Transverse colon (tissue), 4 donors: ENCODE measurements at regions not wholly inside any gene's neighbourhood (a gene's known extent, or its start where the extent isn't known, plus 50 kb on each side); places are given as distances from the start of the nearest gene placed in this dataset.

ENCODE experiments used
- DNase-seq: peaks from one replicate; pipeline ENCODE4 v3.0.0-alpha.2; 2019
- H3K27ac ChIP-seq, 4 donors: fragments of 200-600 bp; sonication (generic); 2 replicates each; pipeline ENCODE4 v1.5.1; 2016 to 2018; ENCODE audit warnings: inconsistent platforms in 4 of 4
- H3K27me3 ChIP-seq: fragments of 200-600 bp; sonication (generic); 2 replicates; pipeline ENCODE4 v1.5.1; 2017; ENCODE audit warnings: inconsistent platforms
- H3K36me3 ChIP-seq, 4 donors: fragments of 200-600 bp; sonication (generic); 2 replicates each; pipeline ENCODE4 v1.5.1; 2017 to 2019; ENCODE audit warnings: inconsistent platforms in 4 of 4
- H3K4me1 ChIP-seq, 4 donors: fragments of 200-600 bp; sonication (generic); 2 replicates each; pipeline ENCODE4 v1.5.1; 2017 to 2020; ENCODE audit warnings: inconsistent platforms in 4 of 4
- H3K4me3 ChIP-seq, 4 donors: fragments of 200-600 bp; sonication (generic); 1 replicate in 1 of 4; 2 replicates in 3 of 4; pipeline versions ENCODE4 v1.5.1 to v1.6.1; 2017 to 2019; ENCODE audit warnings: inconsistent platforms in 4 of 4
- H3K9me3 ChIP-seq, 2 donors: fragments of 200-600 bp; sonication (generic); 2 replicates each; pipeline ENCODE4 v1.5.1; 2017 to 2019; ENCODE audit warnings: inconsistent platforms in 2 of 2
- EP300 ChIP-seq: sonication (generic); formaldehyde crosslinking; IDR thresholded peaks from one replicate; pipeline ENCODE4 v1.6.1; 2017; ENCODE audit warnings: antibody characterized with exemption, low read depth
- POLR2A ChIP-seq: fragments of 450-650 bp; IDR thresholded peaks from one replicate; pipeline ENCODE4 v1.6.1; 2016; ENCODE audit warnings: antibody characterized with exemption, mild to moderate bottlenecking, moderate library complexity
- POLR2AphosphoS5 ChIP-seq, 3 donors: sonication (generic); formaldehyde crosslinking; IDR thresholded peaks; one replicate each; pipeline ENCODE4 v1.6.1; 2016; ENCODE audit warnings: antibody characterized with exemption in 3 of 3
- WGBS, 2 donors: methylation state at CpG; one replicate each; pipeline ENCODE4 v1.1.5; 2018; ENCODE audit warnings: low coverage in 1 of 2; 5-methylcytosine and 5-hydroxymethylcytosine counted together
- in situ Hi-C, 4 donors: fragments of 200-750 bp; cut with MboI; loops; one replicate each; pipeline versions ENCODE4 v1.15.0 to v1.15.1; 2017; ENCODE audit warnings: low sequenced_read_pairs in 3 of 4, low pct_ligation_motif_present in 1 of 4, low pct_unique_long_range_greater_than_20kb in 1 of 4
- intact Hi-C: fragments of 100-400 bp; cut with DNase I; formaldehyde crosslinking; loops from one replicate; pipeline ENCODE4 v1.15.1; 2023; ENCODE audit warnings: low total_unique reads
- TF ChIP-seq, protein P1 (sequence below), 5 experiments: fragments of 200-600 bp in 3 of 5; fragments of 450-650 bp in 2 of 5; sonication (generic) in 3 of 5; IDR thresholded peaks; 1 replicate in 2 of 5; 2 replicates in 3 of 5; pipeline ENCODE4 v1.5.1; 2016 to 2017; ENCODE audit warnings: antibody characterized with exemption in 5 of 5, inconsistent platforms in 3 of 5, mild to moderate bottlenecking in 2 of 5, moderate library complexity in 1 of 5

DNA sequence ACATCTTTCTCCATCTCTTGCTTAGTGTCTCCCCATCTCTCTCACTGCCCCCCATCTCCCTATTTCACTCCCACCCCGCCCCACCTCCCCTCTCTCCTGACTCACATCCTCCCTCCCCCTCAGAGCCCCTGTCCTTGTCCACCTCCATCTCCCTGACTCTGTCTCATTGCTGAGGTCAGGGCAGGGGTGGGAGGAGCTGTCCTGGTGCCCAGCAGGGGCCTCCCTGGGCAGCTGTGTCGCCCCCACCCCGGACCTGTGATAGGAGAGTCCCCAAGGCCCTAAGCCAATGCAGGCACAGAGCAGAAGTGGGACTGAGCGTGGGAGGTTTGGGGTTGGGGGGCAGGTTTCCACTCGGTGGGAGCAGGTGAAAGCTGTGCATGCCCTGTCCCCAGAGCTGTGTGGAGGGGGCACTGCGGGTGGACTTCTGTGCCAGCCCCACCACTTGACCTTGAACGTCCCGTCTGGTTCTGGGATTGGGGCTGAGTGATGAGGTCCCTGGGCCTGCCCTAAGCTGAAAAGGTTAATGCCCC is 210.8 kb downstream of the TBC1D2B start:
- H3K4me1 ChIP-seq: no peaks in the 10 kb centered on the region
- in situ Hi-C loops (no loop called here), intact Hi-C loops (no loop called here)
- H3K36me3 ChIP-seq: no peaks in the 10 kb centered on the region
- no peaks in the 10 kb centered on the region for H3K27me3 ChIP-seq
- no peak for TF ChIP-seq EP300
- TF ChIP-seq, protein P1, sequence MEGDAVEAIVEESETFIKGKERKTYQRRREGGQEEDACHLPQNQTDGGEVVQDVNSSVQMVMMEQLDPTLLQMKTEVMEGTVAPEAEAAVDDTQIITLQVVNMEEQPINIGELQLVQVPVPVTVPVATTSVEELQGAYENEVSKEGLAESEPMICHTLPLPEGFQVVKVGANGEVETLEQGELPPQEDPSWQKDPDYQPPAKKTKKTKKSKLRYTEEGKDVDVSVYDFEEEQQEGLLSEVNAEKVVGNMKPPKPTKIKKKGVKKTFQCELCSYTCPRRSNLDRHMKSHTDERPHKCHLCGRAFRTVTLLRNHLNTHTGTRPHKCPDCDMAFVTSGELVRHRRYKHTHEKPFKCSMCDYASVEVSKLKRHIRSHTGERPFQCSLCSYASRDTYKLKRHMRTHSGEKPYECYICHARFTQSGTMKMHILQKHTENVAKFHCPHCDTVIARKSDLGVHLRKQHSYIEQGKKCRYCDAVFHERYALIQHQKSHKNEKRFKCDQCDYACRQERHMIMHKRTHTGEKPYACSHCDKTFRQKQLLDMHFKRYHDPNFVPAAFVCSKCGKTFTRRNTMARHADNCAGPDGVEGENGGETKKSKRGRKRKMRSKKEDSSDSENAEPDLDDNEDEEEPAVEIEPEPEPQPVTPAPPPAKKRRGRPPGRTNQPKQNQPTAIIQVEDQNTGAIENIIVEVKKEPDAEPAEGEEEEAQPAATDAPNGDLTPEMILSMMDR (IDR thresholded peaks at IDR 0.05): no peak
- no peak for DNase-seq
- H3K4me3 ChIP-seq: no peak overlapping the region
- no peak overlapping the region for H3K27ac ChIP-seq
- 81% methylated on average over 6 of the region's 8 CpGs; no CpG with 5 or more reads in 1 of the 2 donors for WGBS, 2 donors
- no peaks in the 10 kb centered on the region for H3K9me3 ChIP-seq

DNA sequence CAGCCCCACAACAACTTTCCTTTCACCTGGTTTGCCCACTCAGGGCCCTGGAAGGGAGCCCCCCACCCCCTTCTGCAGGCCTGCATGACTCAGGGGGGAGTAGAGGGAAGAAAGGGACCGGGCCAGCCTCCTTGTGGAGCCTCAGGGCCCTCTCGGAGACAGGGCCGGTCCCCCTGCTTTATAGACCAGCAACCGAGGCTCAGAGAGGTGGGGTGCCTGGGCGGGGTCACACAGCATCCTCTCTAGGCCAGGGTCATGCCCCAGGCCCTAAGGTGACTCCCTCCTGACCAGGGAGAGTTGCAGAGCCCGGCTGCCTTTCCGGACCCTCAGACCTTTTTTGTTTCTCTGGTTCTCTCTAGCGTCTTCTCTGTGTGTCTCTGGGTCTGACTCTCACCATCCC is 211.3 kb downstream of the TBC1D2B start:
- H3K36me3 ChIP-seq: no peaks in the 10 kb centered on the region
- TF ChIP-seq POLR2AphosphoS5 (IDR thresholded peaks at IDR 0.05) (no peak), POLR2A (no peak), EP300 (no peak)
- TF ChIP-seq, protein P1 (IDR thresholded peaks at IDR 0.05): no peak
- no peaks in the 10 kb centered on the region for H3K27me3 ChIP-seq
- WGBS, 2 donors: 88% methylated on average over 8 of the region's 8 CpGs; no CpG with 5 or more reads in 1 of the 2 donors
- intact Hi-C loops (no loop called here), in situ Hi-C loops (no loop called here)
- DNase-seq: peak; percentile 3
- H3K4me1 ChIP-seq: no peaks in the 10 kb centered on the region
- no peaks in the 10 kb centered on the region for H3K9me3 ChIP-seq
- H3K27ac ChIP-seq: no peak overlapping the region
- H3K4me3 ChIP-seq: no peak overlapping the region

DNA sequence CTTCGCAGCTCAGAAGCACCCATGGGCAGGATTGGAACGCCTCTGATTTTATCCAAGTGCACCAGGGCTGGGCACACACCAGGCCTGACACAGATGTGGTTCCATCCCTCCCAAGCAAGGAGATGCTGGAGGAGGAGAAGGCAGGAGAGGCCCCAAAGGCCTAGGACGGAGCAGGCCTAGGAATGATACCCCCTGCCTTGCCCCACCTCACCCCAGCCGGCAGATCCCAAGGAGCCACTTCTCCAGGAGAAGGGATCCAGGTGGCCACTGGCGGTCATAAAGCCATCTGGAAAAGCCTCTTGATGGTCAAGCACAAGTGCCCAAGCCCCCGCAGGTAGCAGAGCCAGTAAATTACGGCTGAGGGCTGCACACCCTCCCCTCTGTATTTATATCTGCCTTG is 211.8 kb downstream of the TBC1D2B start:
- Histone ChIP-seq H3K27me3 (no peaks in the 10 kb centered on the region), H3K4me3 (no peak overlapping the region), H3K36me3 (no peaks in the 10 kb centered on the region), H3K27ac (no peak overlapping the region), H3K4me1 (no peaks in the 10 kb centered on the region), H3K9me3 (no peaks in the 10 kb centered on the region)
- WGBS, 2 donors: 74% methylated on average over 7 of the region's 7 CpGs; no CpG with 5 or more reads in 1 of the 2 donors
- peak; percentile 5 for DNase-seq
- TF ChIP-seq POLR2AphosphoS5 (IDR thresholded peaks at IDR 0.05): no peak
- TF ChIP-seq, protein P1 (IDR thresholded peaks at IDR 0.05): no peak
- no peak for TF ChIP-seq EP300
- no peak for TF ChIP-seq POLR2A
- in situ Hi-C loops (no loop called here), intact Hi-C loops (no loop called here)

DNA sequence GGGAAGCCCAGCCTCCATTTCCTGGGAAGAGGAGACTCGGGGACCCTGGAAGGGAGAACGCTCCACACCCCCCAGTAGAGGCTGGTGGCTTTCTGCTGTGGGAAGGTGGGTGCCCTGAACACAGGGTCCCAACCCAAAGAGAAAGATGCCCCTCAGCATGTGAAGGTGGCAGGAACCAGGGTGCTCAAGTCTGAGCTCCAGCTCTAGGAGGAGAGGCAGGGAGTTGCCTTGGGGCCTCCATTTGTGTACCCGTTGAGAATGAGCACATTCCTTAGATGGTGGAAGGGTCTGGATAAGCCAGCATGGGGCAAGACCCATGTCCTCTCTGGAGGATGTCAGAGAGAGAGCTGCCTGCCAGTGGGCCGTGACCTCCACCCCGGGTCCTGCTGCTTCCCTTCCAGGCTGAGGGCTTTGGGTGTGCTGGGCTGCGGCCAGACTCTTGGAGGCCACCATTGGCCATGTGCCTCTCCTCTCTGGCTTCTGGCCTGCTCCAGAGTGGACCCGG is 212.4 kb downstream of the TBC1D2B start:
- no peaks in the 10 kb centered on the region for H3K27me3 ChIP-seq
- H3K4me3 ChIP-seq: no peak overlapping the region
- no peaks in the 10 kb centered on the region for H3K36me3 ChIP-seq
- in situ Hi-C loops: no loop called here
- no peak overlapping the region for H3K27ac ChIP-seq
- TF ChIP-seq, protein P1 (IDR thresholded peaks at IDR 0.05): no peak
- TF ChIP-seq EP300 (no peak), POLR2A (no peak), POLR2AphosphoS5 (IDR thresholded peaks at IDR 0.05) (no peak)
- no peaks in the 10 kb centered on the region for H3K9me3 ChIP-seq
- WGBS, 2 donors: 95% methylated on average over 4 of the region's 7 CpGs; no CpG with 5 or more reads in 1 of the 2 donors
- intact Hi-C loops: no loop called here
- H3K4me1 ChIP-seq: peaks cover 0 to under 1% (median 0%) of the 10 kb centered on the region in 4 donors
- peak; percentile 4 for DNase-seq
